ENCODE measurements at regions not wholly inside any gene's neighbourhood (a gene's known extent, or its start where the extent isn't known, plus 50 kb on each side); places are given as distances from the start of the nearest gene placed in this dataset.
"Not testable (repeated sequence)": the region's sequence is repeated elsewhere in the genome, so short reads cannot be mapped to it uniquely, and the experiment has no call there.

DNA sequence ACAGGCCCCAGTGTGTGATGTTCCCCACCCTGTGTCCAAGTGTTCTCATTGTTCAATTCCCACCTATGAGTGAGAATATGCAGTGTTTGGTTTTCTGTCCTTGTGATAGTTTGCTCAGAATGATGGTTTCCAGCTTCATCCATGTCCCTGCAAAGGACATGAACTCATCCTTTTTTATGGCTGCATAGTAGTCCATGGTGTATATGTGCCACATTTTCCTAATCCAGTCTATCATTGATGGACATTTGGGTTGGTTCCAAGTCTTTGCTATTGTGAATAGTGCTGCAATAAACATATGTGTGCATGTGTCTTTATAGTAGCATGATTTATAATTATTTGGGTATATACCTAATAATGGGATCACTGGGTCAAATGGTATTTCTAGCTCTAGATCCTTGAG lies 115.0 kb upstream of the TBX18 start:
- not testable (repeated sequence) for H3K27ac Mint-ChIP-seq; ATAC-seq; H3K36me3 Mint-ChIP-seq (ENCODE audit: low read depth); DNase-seq; H3K27me3 Mint-ChIP-seq; H3K4me3 Mint-ChIP-seq; H3K4me1 Mint-ChIP-seq; H3K9me3 ChIP-seq (ENCODE audit: control insufficient read depth, low read length, poor library complexity, severe bottlenecking)

GRCh38 chr6:84877515-84878210 lies 113.3 kb upstream of the TBX18 start:
- no peaks in the 10 kb centered on the region for H3K9me3 ChIP-seq (ENCODE audit: control insufficient read depth, low read length, poor library complexity, severe bottlenecking)
- DNase-seq (no peak), ATAC-seq (no peak)
- Mint-ChIP-seq H3K4me1 (no peaks in the 10 kb centered on the region), H3K36me3 (ENCODE audit: low read depth) (no peaks in the 10 kb centered on the region), H3K27ac (no peak overlapping the region), H3K4me3 (no peak overlapping the region), H3K27me3 (no peaks in the 10 kb centered on the region)

DNA sequence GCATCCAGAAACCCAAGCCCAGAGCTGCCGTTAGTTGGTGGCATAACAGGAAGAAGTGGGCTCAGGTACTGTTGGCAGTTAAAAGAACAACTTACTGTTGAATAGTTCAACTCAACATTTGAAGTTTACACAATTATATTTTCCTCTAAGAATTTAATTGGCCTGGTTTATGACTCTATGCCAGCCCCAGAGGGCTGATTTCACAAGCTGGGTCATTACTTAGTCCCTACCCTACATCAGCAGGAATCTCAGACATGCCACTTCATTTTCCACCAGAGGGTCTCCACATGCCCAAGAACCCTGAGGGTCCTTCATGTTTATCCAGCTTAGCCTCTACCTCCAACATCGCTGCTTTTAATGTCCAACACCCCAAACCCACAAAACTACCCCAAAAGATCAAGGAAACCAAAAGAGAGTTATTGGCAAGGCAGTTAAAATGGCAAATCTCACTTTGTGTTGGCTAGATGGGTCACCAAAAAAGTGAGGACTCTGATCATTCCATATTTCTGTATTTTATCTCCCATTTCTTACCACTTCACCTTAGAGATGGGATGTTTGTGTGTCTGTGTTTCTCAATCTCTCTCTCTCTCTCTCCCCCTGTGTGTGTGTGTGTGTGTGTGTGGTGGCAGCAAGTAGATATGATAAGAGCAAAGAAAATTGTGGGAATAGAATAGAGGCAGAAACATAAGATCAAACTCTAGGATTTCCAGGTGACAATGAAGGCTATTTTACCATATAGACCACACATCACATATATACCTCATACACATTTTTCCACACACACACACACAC lies 112.5 kb upstream of the TBX18 start:
- ATAC-seq (no peak), DNase-seq (no peak)
- H3K4me1 Mint-ChIP-seq, result no peaks in the 10 kb centered on the region
- no peaks in the 10 kb centered on the region for H3K9me3 ChIP-seq (ENCODE audit: control insufficient read depth, low read length, poor library complexity, severe bottlenecking)
- no peak overlapping the region for H3K27ac Mint-ChIP-seq
- H3K36me3 Mint-ChIP-seq (ENCODE audit: low read depth), result no peaks in the 10 kb centered on the region
- no peaks in the 10 kb centered on the region for H3K27me3 Mint-ChIP-seq
- H3K4me3 Mint-ChIP-seq, result no peak overlapping the region

DNA sequence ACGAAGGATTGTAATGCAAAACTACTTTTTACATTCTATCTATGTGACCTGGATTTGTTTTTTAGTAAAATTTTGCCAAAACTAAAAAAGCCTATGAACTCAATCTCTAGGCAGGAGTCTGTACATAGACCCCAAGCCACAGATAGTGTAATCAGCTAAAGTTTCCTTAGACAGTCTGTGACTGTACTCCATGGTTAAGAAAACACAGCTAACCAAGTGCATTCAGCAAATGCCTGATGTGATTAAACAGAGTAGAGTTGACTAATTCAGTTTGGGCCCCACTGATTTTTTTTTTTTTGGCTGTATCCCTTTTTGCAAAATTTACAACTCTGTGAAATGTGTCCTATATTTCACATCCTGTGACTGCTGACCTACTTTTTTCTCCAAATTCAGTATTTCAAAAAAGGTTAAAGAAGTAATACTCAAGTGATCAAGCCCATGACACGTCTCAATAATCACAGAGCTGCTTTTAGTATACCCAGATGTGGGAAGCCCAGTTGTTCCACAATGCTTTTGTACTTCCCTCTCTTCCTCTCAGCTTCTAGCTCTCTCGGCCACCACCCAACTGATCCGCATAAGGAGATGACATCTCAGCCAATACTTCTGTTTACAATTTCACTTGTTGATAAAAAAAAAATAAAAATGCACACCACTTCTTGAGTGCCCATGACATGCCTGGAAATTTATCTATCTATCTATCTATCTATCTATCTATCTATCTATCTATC lies 108.8 kb upstream of the TBX18 start:
- ATAC-seq (no peak), DNase-seq (no peak)
- H3K9me3 ChIP-seq (ENCODE audit: control insufficient read depth, low read length, poor library complexity, severe bottlenecking), result no peaks in the 10 kb centered on the region
- H3K36me3 Mint-ChIP-seq (ENCODE audit: low read depth), result no peaks in the 10 kb centered on the region
- H3K27me3 Mint-ChIP-seq, result no peaks in the 10 kb centered on the region
- no peaks in the 10 kb centered on the region for H3K4me1 Mint-ChIP-seq
- H3K27ac Mint-ChIP-seq, result no peak overlapping the region
- H3K4me3 Mint-ChIP-seq, result no peak overlapping the region

GRCh38 chr6:84871925-84872324 lies 107.5 kb upstream of the TBX18 start:
- Mint-ChIP-seq H3K4me1 (no peaks in the 10 kb centered on the region), H3K27me3 (no peaks in the 10 kb centered on the region), H3K36me3 (ENCODE audit: low read depth) (no peaks in the 10 kb centered on the region), H3K27ac (no peak overlapping the region), H3K4me3 (no peak overlapping the region)
- no peak for DNase-seq
- H3K9me3 ChIP-seq (ENCODE audit: control insufficient read depth, low read length, poor library complexity, severe bottlenecking), result no peaks in the 10 kb centered on the region
- no peak for ATAC-seq

GRCh38 chr6:84870672-84871071 lies 106.3 kb upstream of the TBX18 start:
- Mint-ChIP-seq H3K4me1 (no peaks in the 10 kb centered on the region), H3K27me3 (no peaks in the 10 kb centered on the region)
- no peak for ATAC-seq

GRCh38 chr6:84868149-84868548 lies 103.8 kb upstream of the TBX18 start:
- no peaks in the 10 kb centered on the region for H3K9me3 ChIP-seq (ENCODE audit: control insufficient read depth, low read length, poor library complexity, severe bottlenecking)
- Mint-ChIP-seq H3K4me3 (no peak overlapping the region), H3K4me1 (no peaks in the 10 kb centered on the region), H3K27ac (no peak overlapping the region), H3K36me3 (ENCODE audit: low read depth) (no peaks in the 10 kb centered on the region), H3K27me3 (no peaks in the 10 kb centered on the region)
- DNase-seq (no peak), ATAC-seq (no peak)

More at GRCh38 chr6:84870672-84871071, 106.3 kb upstream of the TBX18 start:
- H3K9me3 ChIP-seq (ENCODE audit: control insufficient read depth, low read length, poor library complexity, severe bottlenecking), result no peaks in the 10 kb centered on the region
- Mint-ChIP-seq H3K27ac (no peak overlapping the region), H3K4me3 (no peak overlapping the region), H3K36me3 (ENCODE audit: low read depth) (no peaks in the 10 kb centered on the region)
- no peak for DNase-seq

- ATAC-seq, result no peak
- no peaks in the 10 kb centered on the region for H3K4me1 Mint-ChIP-seq
- H3K27ac Mint-ChIP-seq, result no peak overlapping the region
Measured at GRCh38 chr6:84867521-84867920, 103.1 kb upstream of the TBX18 start.

GRCh38 chr6:84866715-84867114 lies 102.3 kb upstream of the TBX18 start:
- no peaks in the 10 kb centered on the region for H3K36me3 Mint-ChIP-seq (ENCODE audit: low read depth)
- no peak for DNase-seq
- H3K4me3 Mint-ChIP-seq, result no peak overlapping the region
- no peaks in the 10 kb centered on the region for H3K9me3 ChIP-seq (ENCODE audit: control insufficient read depth, low read length, poor library complexity, severe bottlenecking)
- ATAC-seq, result no peak
- no peaks in the 10 kb centered on the region for H3K4me1 Mint-ChIP-seq
- H3K27me3 Mint-ChIP-seq, result no peaks in the 10 kb centered on the region
- no peak overlapping the region for H3K27ac Mint-ChIP-seq

More at GRCh38 chr6:84867521-84867920, 103.1 kb upstream of the TBX18 start:
- H3K36me3 Mint-ChIP-seq (ENCODE audit: low read depth), result no peaks in the 10 kb centered on the region
- no peaks in the 10 kb centered on the region for H3K27me3 Mint-ChIP-seq
- H3K4me3 Mint-ChIP-seq, result no peak overlapping the region
- no peak for DNase-seq
- H3K9me3 ChIP-seq (ENCODE audit: control insufficient read depth, low read length, poor library complexity, severe bottlenecking), result no peaks in the 10 kb centered on the region

DNA sequence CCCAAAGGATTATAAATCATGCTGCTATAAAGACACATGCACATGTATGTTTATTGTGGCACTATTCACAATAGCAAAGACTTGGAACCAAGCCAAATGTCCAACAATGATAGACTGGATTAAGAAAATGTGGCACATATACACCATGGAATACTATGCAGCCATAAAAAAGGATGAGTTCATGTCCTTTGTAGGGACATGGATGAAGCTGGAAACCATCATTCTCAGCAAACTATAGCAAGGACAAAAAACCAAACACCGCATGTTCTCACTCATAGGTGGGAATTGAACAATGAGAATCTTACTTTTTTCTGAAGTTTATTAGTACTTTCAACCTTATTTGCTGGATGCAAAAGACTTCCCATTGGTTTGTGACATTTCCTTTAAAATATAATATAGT lies 101.0 kb upstream of the TBX18 start:
- not testable (repeated sequence) for ATAC-seq; H3K9me3 ChIP-seq (ENCODE audit: control insufficient read depth, low read length, poor library complexity, severe bottlenecking); H3K27ac Mint-ChIP-seq; H3K27me3 Mint-ChIP-seq; DNase-seq; H3K4me3 Mint-ChIP-seq; H3K36me3 Mint-ChIP-seq (ENCODE audit: low read depth); H3K4me1 Mint-ChIP-seq

GRCh38 chr6:84862843-84863242 lies 98.4 kb upstream of the TBX18 start:
- no peaks in the 10 kb centered on the region for H3K9me3 ChIP-seq (ENCODE audit: control insufficient read depth, low read length, poor library complexity, severe bottlenecking)
- Mint-ChIP-seq H3K4me3 (no peak overlapping the region), H3K27ac (no peak overlapping the region), H3K27me3 (no peaks in the 10 kb centered on the region), H3K4me1 (no peaks in the 10 kb centered on the region), H3K36me3 (ENCODE audit: low read depth) (no peaks in the 10 kb centered on the region)
- ATAC-seq, result no peak
- DNase-seq, result no peak

DNA sequence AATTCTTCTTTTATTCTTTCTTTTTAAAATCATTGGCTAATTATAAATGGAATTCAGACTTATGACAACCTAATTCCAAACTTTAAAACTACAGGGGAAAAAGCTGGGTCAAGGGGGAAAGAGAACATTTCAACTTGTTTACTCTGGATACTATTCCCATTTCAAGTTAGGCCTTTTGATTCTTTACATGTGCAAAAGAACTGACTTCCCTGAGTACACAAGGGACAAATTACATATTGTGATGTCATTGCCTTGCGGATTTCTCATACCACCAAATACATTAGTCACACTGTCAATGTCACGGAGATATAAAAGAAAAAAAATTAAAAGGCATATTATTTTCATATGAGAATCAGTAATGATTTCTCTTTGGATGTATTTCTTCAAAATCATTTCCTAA lies 96.5 kb upstream of the TBX18 start:
- no peak for ATAC-seq
- no peak overlapping the region for H3K27ac Mint-ChIP-seq
- no peaks in the 10 kb centered on the region for H3K9me3 ChIP-seq (ENCODE audit: control insufficient read depth, low read length, poor library complexity, severe bottlenecking)
- H3K4me3 Mint-ChIP-seq, result no peak overlapping the region
- H3K36me3 Mint-ChIP-seq (ENCODE audit: low read depth), result no peaks in the 10 kb centered on the region
- H3K4me1 Mint-ChIP-seq, result no peaks in the 10 kb centered on the region
- no peaks in the 10 kb centered on the region for H3K27me3 Mint-ChIP-seq
- DNase-seq, result no peak

DNA sequence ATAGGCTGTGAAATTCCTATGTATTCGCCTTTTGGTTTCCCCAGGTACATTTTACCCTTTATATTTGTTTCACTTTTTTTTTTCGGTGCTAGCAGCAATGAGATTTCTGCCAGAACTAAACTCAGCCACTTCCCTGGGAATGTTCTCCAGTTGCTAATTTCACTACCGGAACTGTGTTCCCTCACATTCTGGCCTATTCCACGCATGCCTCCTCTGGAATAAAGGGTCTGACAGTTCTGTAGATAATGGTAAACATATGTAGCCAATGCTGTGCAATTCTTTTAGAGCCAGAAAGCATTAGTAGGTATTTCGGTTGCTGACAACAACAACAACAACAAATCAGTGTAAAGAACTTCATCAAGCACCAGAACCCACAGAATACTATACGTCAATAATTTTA lies 96.1 kb upstream of the TBX18 start:
- ATAC-seq, result no peak
- no peaks in the 10 kb centered on the region for H3K9me3 ChIP-seq (ENCODE audit: control insufficient read depth, low read length, poor library complexity, severe bottlenecking)

More for the DNA sequence above, 96.1 kb upstream of the TBX18 start:
- no peaks in the 10 kb centered on the region for H3K27me3 Mint-ChIP-seq
- H3K4me3 Mint-ChIP-seq, result no peak overlapping the region
- no peaks in the 10 kb centered on the region for H3K4me1 Mint-ChIP-seq
- H3K27ac Mint-ChIP-seq, result no peak overlapping the region
- H3K36me3 Mint-ChIP-seq (ENCODE audit: low read depth), result no peaks in the 10 kb centered on the region
- DNase-seq, result no peak
